ENCODE measurements at regions not wholly inside any gene's neighbourhood (a gene's known extent, or its start where the extent isn't known, plus 50 kb on each side); places are given as distances from the start of the nearest gene placed in this dataset.

DNA sequence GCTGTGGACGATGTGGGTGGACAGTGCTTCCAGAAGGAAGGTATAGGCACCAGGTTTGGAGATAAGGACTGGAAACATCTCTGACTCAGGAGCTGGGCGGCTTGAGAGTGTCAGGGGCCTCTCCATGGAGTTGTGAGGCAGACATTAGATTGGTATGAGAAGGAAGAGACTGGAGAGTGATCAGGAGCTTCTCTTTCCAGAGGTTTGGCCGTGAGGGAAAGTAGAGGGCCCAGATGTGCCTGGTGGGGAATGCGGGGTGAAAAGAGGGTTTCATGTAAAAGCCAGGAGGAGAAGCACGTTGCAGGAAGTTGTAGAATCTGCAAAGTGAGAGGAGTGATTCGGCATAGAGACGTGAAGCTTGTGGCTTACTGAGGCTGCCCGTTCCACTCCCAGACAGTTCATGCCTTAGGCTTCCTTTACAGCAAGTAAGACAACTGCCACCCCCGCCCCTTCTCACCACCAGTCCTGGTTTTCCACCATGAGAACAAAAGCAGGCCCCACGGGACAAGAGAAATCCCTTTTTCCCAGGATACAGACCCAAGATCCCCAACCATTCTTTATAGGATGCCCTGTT, 166.3 kb upstream of the HDAC4 start:
- WGBS (ENCODE audit: insufficient coverage), result 51% methylated on average over 10 of the region's 10 CpGs
- ChIA-PET POLR2A (no interaction called here), CTCF (no interaction called here)

DNA sequence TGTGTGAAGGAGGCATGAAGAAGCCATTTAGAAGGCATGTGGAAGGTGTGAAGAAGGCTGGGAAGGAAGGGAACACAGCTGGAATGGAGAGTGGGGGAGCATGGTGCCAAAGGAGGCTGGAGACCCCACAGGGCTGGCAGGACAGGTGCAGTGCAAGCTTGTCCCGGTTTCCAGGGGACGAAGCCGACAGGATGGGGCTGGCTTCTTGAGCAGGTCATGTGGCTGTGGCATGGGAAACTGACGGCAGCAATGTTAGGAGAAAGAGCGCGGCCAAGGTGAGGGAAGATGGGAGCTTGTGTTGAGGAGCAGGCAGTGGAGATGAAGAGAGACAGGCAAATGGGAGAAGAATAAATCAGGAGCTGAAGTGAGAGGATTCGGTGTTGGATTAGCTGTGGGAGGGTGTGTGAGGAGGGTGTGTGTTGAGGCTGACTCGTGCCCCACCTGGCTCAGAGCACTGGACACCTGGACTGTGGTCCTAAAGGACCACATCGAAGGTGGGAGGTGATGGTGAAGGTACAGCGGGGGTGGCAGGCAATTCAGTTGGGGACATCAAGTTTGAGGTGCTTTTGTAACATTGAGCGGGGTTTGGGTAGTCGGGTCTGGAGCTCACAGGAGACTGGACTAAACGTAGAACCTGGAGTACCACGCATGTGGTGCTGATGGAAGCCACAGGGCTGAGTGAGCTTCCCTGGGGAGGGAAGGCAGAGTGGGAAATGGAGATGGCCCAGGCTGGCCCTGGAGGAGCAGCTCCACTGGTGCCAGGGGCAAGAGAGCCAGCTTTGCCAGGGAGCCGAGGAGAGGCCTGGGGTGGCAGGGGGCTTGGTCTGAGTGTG, 165.6 kb upstream of the HDAC4 start:
- H3K4me3 ChIP-seq (ENCODE audit: control insufficient read depth in 1 of 7, extremely low read depth in 1 of 7, insufficient read depth in 4 of 7, low read depth in 2 of 7, low read length in 6 of 7), result no peak overlapping the region
- H3K4me1 ChIP-seq (ENCODE audit: control extremely low read depth in 1 of 4, control insufficient read depth in 4 of 4, insufficient read depth in 4 of 4, low read length in 3 of 4), result no peaks in the 10 kb centered on the region
- H3K9me3 ChIP-seq (ENCODE audit: control extremely low read depth in 1 of 5, control insufficient read depth in 4 of 5, insufficient read depth in 2 of 5, low read depth in 1 of 5, low read length in 4 of 5), result no peaks in the 10 kb centered on the region
- CTCF ChIA-PET, result no interaction called here
- POLR2A ChIA-PET, result interaction anchor here (0.7 kb wide), 1 partner anchor 181 kb away, joined by 3 read pairs; no protein-coding TSS in a partner anchor
- H3K27ac ChIP-seq (ENCODE audit: insufficient read depth in 1 of 2, low read depth in 1 of 2, low read length in 2 of 2, poor library complexity in 1 of 2, severe bottlenecking in 2 of 2), result no peak overlapping the region
- H3K36me3 ChIP-seq (ENCODE audit: control insufficient read depth in 4 of 4, insufficient read depth in 4 of 4, low read length in 3 of 4), result no peaks in the 10 kb centered on the region
- H3K27me3 ChIP-seq (replicated peaks in 2 of 5; ENCODE audit: control insufficient read depth in 4 of 5, insufficient read depth in 5 of 5, low read length in 4 of 5), result peaks cover 0 to 36% (median 4%) of the 10 kb centered on the region in 5 experiments
- WGBS (ENCODE audit: insufficient coverage), result 97% methylated on average over 15 of the region's 15 CpGs
- no peak for DNase-seq

More for the DNA sequence above, 166.3 kb upstream of the HDAC4 start:
- Histone ChIP-seq H3K4me3 (ENCODE audit: control insufficient read depth in 1 of 7, extremely low read depth in 1 of 7, insufficient read depth in 4 of 7, low read depth in 2 of 7, low read length in 6 of 7) (no peak overlapping the region), H3K27me3 (replicated peaks in 2 of 5; ENCODE audit: control insufficient read depth in 4 of 5, insufficient read depth in 5 of 5, low read length in 4 of 5) (peaks cover 0 to 36% (median 4%) of the 10 kb centered on the region in 5 experiments), H3K4me1 (ENCODE audit: control extremely low read depth in 1 of 4, control insufficient read depth in 4 of 4, insufficient read depth in 4 of 4, low read length in 3 of 4) (no peaks in the 10 kb centered on the region), H3K9me3 (ENCODE audit: control extremely low read depth in 1 of 5, control insufficient read depth in 4 of 5, insufficient read depth in 2 of 5, low read depth in 1 of 5, low read length in 4 of 5) (no peaks in the 10 kb centered on the region), H3K27ac (ENCODE audit: insufficient read depth in 1 of 2, low read depth in 1 of 2, low read length in 2 of 2, poor library complexity in 1 of 2, severe bottlenecking in 2 of 2) (no peak overlapping the region), H3K36me3 (ENCODE audit: control insufficient read depth in 4 of 4, insufficient read depth in 4 of 4, low read length in 3 of 4) (no peaks in the 10 kb centered on the region)
- DNase-seq, result no peak

- H3K4me1 ChIP-seq (ENCODE audit: control extremely low read depth in 1 of 4, control insufficient read depth in 4 of 4, insufficient read depth in 4 of 4, low read length in 3 of 4), result no peaks in the 10 kb centered on the region
- H3K4me3 ChIP-seq (ENCODE audit: control insufficient read depth in 1 of 7, extremely low read depth in 1 of 7, insufficient read depth in 4 of 7, low read depth in 2 of 7, low read length in 6 of 7), result no peak overlapping the region
- CTCF ChIA-PET, result no interaction called here
- H3K27me3 ChIP-seq (replicated peaks in 2 of 5; ENCODE audit: control insufficient read depth in 4 of 5, insufficient read depth in 5 of 5, low read length in 4 of 5), result peaks cover 0 to 31% (median 4%) of the 10 kb centered on the region in 5 experiments
- no peaks in the 10 kb centered on the region for H3K36me3 ChIP-seq (ENCODE audit: control insufficient read depth in 4 of 4, insufficient read depth in 4 of 4, low read length in 3 of 4)
- POLR2A ChIA-PET, result no interaction called here
- no peak overlapping the region for H3K27ac ChIP-seq (ENCODE audit: insufficient read depth in 1 of 2, low read depth in 1 of 2, low read length in 2 of 2, poor library complexity in 1 of 2, severe bottlenecking in 2 of 2)
- 98% methylated on average over 6 of the region's 10 CpGs for WGBS (ENCODE audit: insufficient coverage)
- DNase-seq, result no peak
- no peaks in the 10 kb centered on the region for H3K9me3 ChIP-seq (ENCODE audit: control extremely low read depth in 1 of 5, control insufficient read depth in 4 of 5, insufficient read depth in 2 of 5, low read depth in 1 of 5, low read length in 4 of 5)
These were observed 163.8 kb upstream of the HDAC4 start for GRCh38 chr2:239564587-239564986.

DNA sequence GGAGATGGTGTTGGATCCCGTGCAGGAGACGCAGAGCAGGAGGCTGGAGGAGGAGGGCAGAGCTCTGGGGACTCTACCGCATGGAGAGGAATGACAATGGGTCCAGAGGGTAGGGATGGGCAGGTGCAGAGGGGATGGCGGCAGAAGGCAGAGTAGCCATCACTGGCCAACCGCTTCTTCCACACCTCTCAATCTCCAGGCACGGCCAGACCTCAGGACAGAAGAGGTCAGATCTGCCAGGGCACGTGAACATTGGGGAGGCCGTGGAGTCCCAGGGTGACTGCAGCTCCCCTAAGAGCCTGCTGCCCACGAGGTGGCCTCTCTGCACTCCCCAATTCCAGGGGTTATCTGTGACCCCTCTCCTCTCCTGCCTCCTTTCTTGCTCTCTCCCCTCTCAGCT, 162.7 kb upstream of the HDAC4 start:
- ChIA-PET CTCF (no interaction called here), POLR2A (no interaction called here)
- WGBS (ENCODE audit: insufficient coverage), result 97% methylated on average over 9 of the region's 9 CpGs
- no peak for DNase-seq
- H3K27me3 ChIP-seq (replicated peaks in 2 of 5; ENCODE audit: control insufficient read depth in 4 of 5, insufficient read depth in 5 of 5, low read length in 4 of 5), result peaks cover 0 to 31% (median 4%) of the 10 kb centered on the region in 5 experiments
- H3K27ac ChIP-seq (ENCODE audit: insufficient read depth in 1 of 2, low read depth in 1 of 2, low read length in 2 of 2, poor library complexity in 1 of 2, severe bottlenecking in 2 of 2), result no peak overlapping the region
- no peak overlapping the region for H3K4me3 ChIP-seq (ENCODE audit: control insufficient read depth in 1 of 7, extremely low read depth in 1 of 7, insufficient read depth in 4 of 7, low read depth in 2 of 7, low read length in 6 of 7)
- H3K36me3 ChIP-seq (ENCODE audit: control insufficient read depth in 4 of 4, insufficient read depth in 4 of 4, low read length in 3 of 4), result no peaks in the 10 kb centered on the region
- no peaks in the 10 kb centered on the region for H3K9me3 ChIP-seq (ENCODE audit: control extremely low read depth in 1 of 5, control insufficient read depth in 4 of 5, insufficient read depth in 2 of 5, low read depth in 1 of 5, low read length in 4 of 5)
- no peaks in the 10 kb centered on the region for H3K4me1 ChIP-seq (ENCODE audit: control extremely low read depth in 1 of 4, control insufficient read depth in 4 of 4, insufficient read depth in 4 of 4, low read length in 3 of 4)

- WGBS (ENCODE audit: insufficient coverage), result 93% methylated on average over 12 of the region's 17 CpGs
These were observed 160.7 kb upstream of the HDAC4 start for GRCh38 chr2:239561446-239562001.

DNA sequence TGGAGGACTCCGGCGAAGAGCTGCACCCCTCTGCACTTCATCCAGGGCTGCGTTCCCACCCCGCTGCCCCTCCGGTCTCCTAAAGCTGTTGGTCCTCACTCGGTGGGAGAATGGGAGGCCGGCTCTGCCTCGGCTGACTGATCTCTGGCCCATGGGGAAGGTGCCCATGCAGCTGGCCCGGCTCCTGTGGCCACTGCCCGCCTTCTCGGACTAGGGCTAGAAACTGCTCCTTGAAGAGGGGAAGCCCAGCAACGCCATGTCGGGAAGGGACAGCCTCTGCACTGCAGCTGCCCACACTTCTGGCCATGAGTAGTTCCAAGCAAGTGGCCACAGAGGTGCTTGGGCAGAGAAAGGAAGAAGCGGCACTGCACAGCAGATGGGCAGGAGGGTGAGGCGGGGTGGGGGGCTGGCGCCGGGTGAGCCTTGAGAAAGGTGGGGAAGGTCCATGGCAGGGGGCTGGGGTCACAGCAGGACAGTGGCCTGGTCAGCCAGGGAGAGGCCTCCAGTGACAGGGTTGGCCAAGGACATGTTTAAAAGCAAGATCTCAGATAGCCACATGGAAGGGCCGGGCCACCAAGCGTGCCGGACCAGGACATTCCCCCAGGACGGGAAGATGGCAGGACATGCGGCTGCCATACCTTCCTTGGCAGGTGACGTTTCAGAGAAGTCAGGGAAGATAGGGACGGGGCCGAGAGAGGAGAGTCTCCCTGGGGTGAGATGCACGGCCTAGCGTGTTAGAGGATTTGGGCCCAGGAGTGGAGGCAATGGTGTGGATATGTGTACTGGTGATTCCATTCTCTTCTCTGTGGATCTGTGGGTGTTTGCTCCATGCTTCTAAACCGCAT, 158.8 kb upstream of the HDAC4 start:
- CTCF ChIA-PET, result no interaction called here
- no peaks in the 10 kb centered on the region for H3K4me1 ChIP-seq (ENCODE audit: control extremely low read depth in 1 of 4, control insufficient read depth in 4 of 4, insufficient read depth in 4 of 4, low read length in 3 of 4)
- no peak overlapping the region for H3K4me3 ChIP-seq (ENCODE audit: control insufficient read depth in 1 of 7, extremely low read depth in 1 of 7, insufficient read depth in 4 of 7, low read depth in 2 of 7, low read length in 6 of 7)
- peaks cover 0 to 2% (median 0%) of the 10 kb centered on the region in 5 experiments for H3K9me3 ChIP-seq (ENCODE audit: control extremely low read depth in 1 of 5, control insufficient read depth in 4 of 5, insufficient read depth in 2 of 5, low read depth in 1 of 5, low read length in 4 of 5)
- POLR2A ChIA-PET, result no interaction called here
- peaks cover 0 to 9% (median 2%) of the 10 kb centered on the region in 5 experiments for H3K27me3 ChIP-seq (replicated peaks in 2 of 5; ENCODE audit: control insufficient read depth in 4 of 5, insufficient read depth in 5 of 5, low read length in 4 of 5)
- no peak for DNase-seq
- whole genome bisulfite sequencing (ENCODE audit: insufficient coverage), result 94% methylated on average over 20 of the region's 28 CpGs
- no peak overlapping the region for H3K27ac ChIP-seq (ENCODE audit: insufficient read depth in 1 of 2, low read depth in 1 of 2, low read length in 2 of 2, poor library complexity in 1 of 2, severe bottlenecking in 2 of 2)
- H3K36me3 ChIP-seq (ENCODE audit: control insufficient read depth in 4 of 4, insufficient read depth in 4 of 4, low read length in 3 of 4), result no peaks in the 10 kb centered on the region

More at GRCh38 chr2:239561446-239562001, 160.7 kb upstream of the HDAC4 start:
- CTCF ChIA-PET, result no interaction called here
- Histone ChIP-seq H3K4me1 (ENCODE audit: control extremely low read depth in 1 of 4, control insufficient read depth in 4 of 4, insufficient read depth in 4 of 4, low read length in 3 of 4) (no peaks in the 10 kb centered on the region), H3K4me3 (ENCODE audit: control insufficient read depth in 1 of 7, extremely low read depth in 1 of 7, insufficient read depth in 4 of 7, low read depth in 2 of 7, low read length in 6 of 7) (no peak overlapping the region), H3K27me3 (replicated peaks in 2 of 5; ENCODE audit: control insufficient read depth in 4 of 5, insufficient read depth in 5 of 5, low read length in 4 of 5) (peaks cover 0 to 23% (median 4%) of the 10 kb centered on the region in 5 experiments), H3K36me3 (ENCODE audit: control insufficient read depth in 4 of 4, insufficient read depth in 4 of 4, low read length in 3 of 4) (no peaks in the 10 kb centered on the region), H3K9me3 (ENCODE audit: control extremely low read depth in 1 of 5, control insufficient read depth in 4 of 5, insufficient read depth in 2 of 5, low read depth in 1 of 5, low read length in 4 of 5) (no peaks in the 10 kb centered on the region), H3K27ac (ENCODE audit: insufficient read depth in 1 of 2, low read depth in 1 of 2, low read length in 2 of 2, poor library complexity in 1 of 2, severe bottlenecking in 2 of 2) (no peak overlapping the region)
- DNase-seq, result no peak
- POLR2A ChIA-PET, result interaction anchor here (0.6 kb wide), 1 partner anchor 709 kb away, joined by 3 read pairs; no protein-coding TSS in a partner anchor
